ENCODE measurements at regions not wholly inside any gene's neighbourhood (a gene's known extent, or its start where the extent isn't known, plus 50 kb on each side); places are given as distances from the start of the nearest gene placed in this dataset.

DNA sequence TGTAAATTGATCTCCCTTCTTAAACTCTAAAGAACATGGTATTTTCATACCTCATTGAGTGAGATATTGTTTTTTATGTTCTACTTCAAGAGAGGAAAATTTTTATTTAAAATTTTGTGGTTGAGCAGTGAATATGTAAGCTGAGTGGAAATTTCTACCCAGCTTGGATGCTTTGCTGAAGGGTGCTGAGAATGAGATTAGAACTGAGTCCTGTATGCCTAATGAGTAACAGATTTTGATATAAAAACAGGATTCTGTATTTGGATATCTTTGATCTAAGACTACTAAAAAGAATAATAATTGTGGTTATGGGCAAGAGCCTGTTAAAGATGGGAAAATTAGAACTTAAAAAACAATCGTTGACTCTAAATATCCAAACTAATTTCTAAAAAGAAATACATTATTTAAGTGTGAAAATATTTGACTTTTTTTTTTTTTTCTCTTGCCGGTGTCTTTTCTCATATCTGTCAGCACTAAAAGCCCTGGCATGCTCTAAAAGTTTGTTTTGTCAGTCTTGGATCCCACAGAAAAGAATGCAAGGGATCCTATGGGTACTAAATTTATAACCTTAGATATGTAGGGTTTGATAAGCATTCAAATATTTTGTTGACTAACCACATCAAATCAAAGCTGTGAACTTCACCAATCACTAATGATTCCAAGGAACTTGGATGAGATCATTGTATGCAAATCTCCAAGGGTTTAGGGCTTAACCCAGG is 652.3 kb downstream of the PTPRC start:
- Histone ChIP-seq H3K9ac (ENCODE audit: low read length) (no peak overlapping the region), H3K4me2 (ENCODE audit: low read length) (no peak overlapping the region)
- TF ChIP-seq EZH2 (IDR thresholded peaks at IDR 0.05; ENCODE audit: borderline replicate concordance, insufficient read depth, low read length, poor library complexity, severe bottlenecking) (no peak), POLR2AphosphoS5 (IDR thresholded peaks at IDR 0.05) (no peak), MXI1 (conservative IDR thresholded peaks at IDR 0.05; ENCODE audit: poor library complexity, severe bottlenecking) (no peak), SMC3 (conservative IDR thresholded peaks at IDR 0.05; ENCODE audit: poor library complexity) (no peak), TAF1 (IDR thresholded peaks at IDR 0.05; ENCODE audit: low read depth) (no peak), RAD21 (conservative IDR thresholded peaks at IDR 0.05) (no peak), EP300 (conservative IDR thresholded peaks at IDR 0.05; ENCODE audit: poor library complexity, severe bottlenecking) (no peak)
- TF ChIP-seq, protein P1, sequence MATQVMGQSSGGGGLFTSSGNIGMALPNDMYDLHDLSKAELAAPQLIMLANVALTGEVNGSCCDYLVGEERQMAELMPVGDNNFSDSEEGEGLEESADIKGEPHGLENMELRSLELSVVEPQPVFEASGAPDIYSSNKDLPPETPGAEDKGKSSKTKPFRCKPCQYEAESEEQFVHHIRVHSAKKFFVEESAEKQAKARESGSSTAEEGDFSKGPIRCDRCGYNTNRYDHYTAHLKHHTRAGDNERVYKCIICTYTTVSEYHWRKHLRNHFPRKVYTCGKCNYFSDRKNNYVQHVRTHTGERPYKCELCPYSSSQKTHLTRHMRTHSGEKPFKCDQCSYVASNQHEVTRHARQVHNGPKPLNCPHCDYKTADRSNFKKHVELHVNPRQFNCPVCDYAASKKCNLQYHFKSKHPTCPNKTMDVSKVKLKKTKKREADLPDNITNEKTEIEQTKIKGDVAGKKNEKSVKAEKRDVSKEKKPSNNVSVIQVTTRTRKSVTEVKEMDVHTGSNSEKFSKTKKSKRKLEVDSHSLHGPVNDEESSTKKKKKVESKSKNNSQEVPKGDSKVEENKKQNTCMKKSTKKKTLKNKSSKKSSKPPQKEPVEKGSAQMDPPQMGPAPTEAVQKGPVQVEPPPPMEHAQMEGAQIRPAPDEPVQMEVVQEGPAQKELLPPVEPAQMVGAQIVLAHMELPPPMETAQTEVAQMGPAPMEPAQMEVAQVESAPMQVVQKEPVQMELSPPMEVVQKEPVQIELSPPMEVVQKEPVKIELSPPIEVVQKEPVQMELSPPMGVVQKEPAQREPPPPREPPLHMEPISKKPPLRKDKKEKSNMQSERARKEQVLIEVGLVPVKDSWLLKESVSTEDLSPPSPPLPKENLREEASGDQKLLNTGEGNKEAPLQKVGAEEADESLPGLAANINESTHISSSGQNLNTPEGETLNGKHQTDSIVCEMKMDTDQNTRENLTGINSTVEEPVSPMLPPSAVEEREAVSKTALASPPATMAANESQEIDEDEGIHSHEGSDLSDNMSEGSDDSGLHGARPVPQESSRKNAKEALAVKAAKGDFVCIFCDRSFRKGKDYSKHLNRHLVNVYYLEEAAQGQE (IDR thresholded peaks at IDR 0.05; ENCODE audit: borderline replicate concordance): no peak
- TF ChIP-seq, protein P2, sequence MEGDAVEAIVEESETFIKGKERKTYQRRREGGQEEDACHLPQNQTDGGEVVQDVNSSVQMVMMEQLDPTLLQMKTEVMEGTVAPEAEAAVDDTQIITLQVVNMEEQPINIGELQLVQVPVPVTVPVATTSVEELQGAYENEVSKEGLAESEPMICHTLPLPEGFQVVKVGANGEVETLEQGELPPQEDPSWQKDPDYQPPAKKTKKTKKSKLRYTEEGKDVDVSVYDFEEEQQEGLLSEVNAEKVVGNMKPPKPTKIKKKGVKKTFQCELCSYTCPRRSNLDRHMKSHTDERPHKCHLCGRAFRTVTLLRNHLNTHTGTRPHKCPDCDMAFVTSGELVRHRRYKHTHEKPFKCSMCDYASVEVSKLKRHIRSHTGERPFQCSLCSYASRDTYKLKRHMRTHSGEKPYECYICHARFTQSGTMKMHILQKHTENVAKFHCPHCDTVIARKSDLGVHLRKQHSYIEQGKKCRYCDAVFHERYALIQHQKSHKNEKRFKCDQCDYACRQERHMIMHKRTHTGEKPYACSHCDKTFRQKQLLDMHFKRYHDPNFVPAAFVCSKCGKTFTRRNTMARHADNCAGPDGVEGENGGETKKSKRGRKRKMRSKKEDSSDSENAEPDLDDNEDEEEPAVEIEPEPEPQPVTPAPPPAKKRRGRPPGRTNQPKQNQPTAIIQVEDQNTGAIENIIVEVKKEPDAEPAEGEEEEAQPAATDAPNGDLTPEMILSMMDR (IDR thresholded peaks at IDR 0.05; ENCODE audit: poor library complexity, severe bottlenecking): no peak

DNA sequence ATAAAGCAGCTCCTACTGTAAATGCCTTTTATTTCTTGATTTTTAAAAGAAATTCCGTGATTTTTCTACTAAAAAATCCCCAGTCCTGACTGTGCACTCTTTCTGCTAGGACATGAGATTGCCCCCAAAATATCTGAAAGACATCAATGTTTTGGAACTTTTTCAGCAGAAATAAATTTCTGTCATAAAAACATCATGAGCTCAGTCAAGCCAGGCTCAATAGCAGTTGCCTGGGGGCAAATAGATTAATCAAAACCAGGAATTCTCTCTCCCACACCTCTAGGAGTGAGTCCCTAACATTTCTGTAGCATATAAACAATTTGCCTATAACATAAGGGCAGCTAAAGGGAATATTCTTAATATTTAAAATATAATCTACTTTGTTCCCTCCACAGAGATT is 654.1 kb downstream of the PTPRC start:
- no peaks in the 10 kb centered on the region for H3F3A ChIP-seq (ENCODE audit: insufficient read depth, low read length, poor library complexity, severe bottlenecking)
- no peaks in the 10 kb centered on the region for H3K36me3 ChIP-seq (ENCODE audit: insufficient read depth, low read length)

More for the DNA sequence above, 652.3 kb downstream of the PTPRC start:
- Histone ChIP-seq H3K36me3 (ENCODE audit: insufficient read depth, low read length) (no peaks in the 10 kb centered on the region), H3K27ac (ENCODE audit: low read length) (no peak overlapping the region), H3K9me2 (ENCODE audit: insufficient read depth, low read length) (no peaks in the 10 kb centered on the region), H3K27me3 (ENCODE audit: insufficient read depth, low read depth, low read length) (no peaks in the 10 kb centered on the region), H3K79me2 (replicated peaks; ENCODE audit: insufficient read depth, low read length) (no peaks in the 10 kb centered on the region), H2AFZ (ENCODE audit: low read depth, low read length) (no peak overlapping the region), H3F3A (ENCODE audit: insufficient read depth, low read length, poor library complexity, severe bottlenecking) (no peaks in the 10 kb centered on the region), H4K20me1 (ENCODE audit: insufficient read depth) (no peaks in the 10 kb centered on the region), H3K4me3 (ENCODE audit: low read length) (no peak overlapping the region), H3K9me3 (ENCODE audit: low read length) (no peaks in the 10 kb centered on the region)

More for the DNA sequence above, 654.1 kb downstream of the PTPRC start:
- Histone ChIP-seq H4K20me1 (ENCODE audit: insufficient read depth) (no peaks in the 10 kb centered on the region), H3K4me2 (ENCODE audit: low read length) (no peak overlapping the region), H3K79me2 (replicated peaks; ENCODE audit: insufficient read depth, low read length) (no peaks in the 10 kb centered on the region), H3K9ac (ENCODE audit: low read length) (no peak overlapping the region), H3K9me2 (ENCODE audit: insufficient read depth, low read length) (no peaks in the 10 kb centered on the region), H3K9me3 (ENCODE audit: low read length) (no peaks in the 10 kb centered on the region), H3K4me3 (ENCODE audit: low read length) (no peak overlapping the region), H2AFZ (ENCODE audit: low read depth, low read length) (no peak overlapping the region), H3K27ac (ENCODE audit: low read length) (no peak overlapping the region), H3K27me3 (ENCODE audit: insufficient read depth, low read depth, low read length) (no peaks in the 10 kb centered on the region)
- TF ChIP-seq POLR2AphosphoS5 (IDR thresholded peaks at IDR 0.05) (no peak), MXI1 (conservative IDR thresholded peaks at IDR 0.05; ENCODE audit: poor library complexity, severe bottlenecking) (no peak), RAD21 (conservative IDR thresholded peaks at IDR 0.05) (no peak), EP300 (conservative IDR thresholded peaks at IDR 0.05; ENCODE audit: poor library complexity, severe bottlenecking) (no peak), EZH2 (IDR thresholded peaks at IDR 0.05; ENCODE audit: borderline replicate concordance, insufficient read depth, low read length, poor library complexity, severe bottlenecking) (no peak), TAF1 (IDR thresholded peaks at IDR 0.05; ENCODE audit: low read depth) (no peak), SMC3 (conservative IDR thresholded peaks at IDR 0.05; ENCODE audit: poor library complexity) (no peak)
- TF ChIP-seq, protein P2 (IDR thresholded peaks at IDR 0.05; ENCODE audit: poor library complexity, severe bottlenecking): no peak
- TF ChIP-seq, protein P1 (IDR thresholded peaks at IDR 0.05; ENCODE audit: borderline replicate concordance): no peak

All from neural cell (in vitro differentiated cells).